Muscle of leg (tissue), 3 donors: ENCODE measurements at regions not wholly inside any gene's neighbourhood (a gene's known extent, or its start where the extent isn't known, plus 50 kb on each side); places are given as distances from the start of the nearest gene placed in this dataset.

Experiments
- DNase-seq: peaks from one replicate; pipeline ENCODE4 v3.0.0; 2013
- H3K27ac ChIP-seq: one replicate; pipeline ENCODE4 v1.5.1; 2013; ENCODE audit warnings: mild to moderate bottlenecking, low read length, control low read depth
- H3K27me3 ChIP-seq: one replicate; pipeline ENCODE4 v1.6.1; 2013; ENCODE audit warnings: low read length; ENCODE audit not compliant: control insufficient read depth, insufficient read depth
- H3K36me3 ChIP-seq: one replicate; pipeline ENCODE4 v1.6.1; 2013; ENCODE audit warnings: low read length; ENCODE audit not compliant: control insufficient read depth, insufficient read depth
- H3K4me1 ChIP-seq: one replicate; pipeline ENCODE4 v1.6.1; 2013; ENCODE audit warnings: low read length; ENCODE audit not compliant: control insufficient read depth, insufficient read depth
- H3K4me3 ChIP-seq: one replicate; pipeline ENCODE4 v1.5.1; 2013; ENCODE audit warnings: low read length, control low read depth
- H3K9me3 ChIP-seq: replicated peaks from 2 replicates; pipeline ENCODE4 v1.6.1; 2013; ENCODE audit warnings: low read depth, low read length; ENCODE audit not compliant: control insufficient read depth
- WGBS: methylation state at CpG from one replicate; pipeline ENCODE4 v1.1.5; 2013; ENCODE audit warnings: missing lambda C conversion rate; ENCODE audit not compliant: insufficient coverage; 5-methylcytosine and 5-hydroxymethylcytosine counted together

- no peaks in the 10 kb centered on the region for H3K27me3 ChIP-seq
- no peak overlapping the region for H3K4me3 ChIP-seq
- no peak for DNase-seq
- no CpG with 5 or more reads among the region's 3 CpGs for WGBS
- H3K4me1 ChIP-seq, result peaks cover 31% of the 10 kb centered on the region
- H3K9me3 ChIP-seq, result no peaks in the 10 kb centered on the region
- H3K36me3 ChIP-seq, result no peaks in the 10 kb centered on the region
- H3K27ac ChIP-seq, result no peak overlapping the region
Measured at GRCh38 chr1:39139723-39140360, 64.7 kb upstream of the MACF1 start.

GRCh38 chr1:39141925-39142324, 62.6 kb upstream of the MACF1 start:
- H3K27me3 ChIP-seq, result no peaks in the 10 kb centered on the region
- no CpG with 5 or more reads among the region's 1 CpG for WGBS
- H3K27ac ChIP-seq, result peak overlapping the region; percentile 76
- H3K9me3 ChIP-seq, result no peaks in the 10 kb centered on the region
- peak; percentile 75 for DNase-seq
- no peak overlapping the region for H3K4me3 ChIP-seq
- H3K36me3 ChIP-seq, result no peaks in the 10 kb centered on the region
- peaks cover 33% of the 10 kb centered on the region for H3K4me1 ChIP-seq

GRCh38 chr1:39142401-39143060, 62.0 kb upstream of the MACF1 start:
- 82% methylated on average over 3 of the region's 3 CpGs for WGBS
- no peak for DNase-seq
- Histone ChIP-seq H3K36me3 (no peaks in the 10 kb centered on the region), H3K9me3 (no peaks in the 10 kb centered on the region), H3K27ac (peak overlapping the region; percentile 76), H3K27me3 (no peaks in the 10 kb centered on the region), H3K4me1 (peaks cover 33% of the 10 kb centered on the region), H3K4me3 (no peak overlapping the region)

- no peak overlapping the region for H3K27ac ChIP-seq
- WGBS, result 92% methylated on average over 2 of the region's 3 CpGs
- H3K36me3 ChIP-seq, result no peaks in the 10 kb centered on the region
- no peaks in the 10 kb centered on the region for H3K9me3 ChIP-seq
- no peaks in the 10 kb centered on the region for H3K27me3 ChIP-seq
- H3K4me1 ChIP-seq, result peaks cover 33% of the 10 kb centered on the region
- no peak for DNase-seq
- no peak overlapping the region for H3K4me3 ChIP-seq
Measured at GRCh38 chr1:39144924-39145323, 59.6 kb upstream of the MACF1 start.

- 100% methylated on average over 2 of the region's 2 CpGs for WGBS
- no peaks in the 10 kb centered on the region for H3K36me3 ChIP-seq
- no peak for DNase-seq
Measured at GRCh38 chr1:39145331-39145965, 59.0 kb upstream of the MACF1 start.

GRCh38 chr1:39146681-39147080, 57.8 kb upstream of the MACF1 start:
- no peak overlapping the region for H3K4me3 ChIP-seq
- no peaks in the 10 kb centered on the region for H3K27me3 ChIP-seq
- no peaks in the 10 kb centered on the region for H3K9me3 ChIP-seq
- peaks cover 28% of the 10 kb centered on the region for H3K4me1 ChIP-seq
- no peaks in the 10 kb centered on the region for H3K36me3 ChIP-seq
- H3K27ac ChIP-seq, result no peak overlapping the region
- DNase-seq, result no peak

More at GRCh38 chr1:39145331-39145965, 59.0 kb upstream of the MACF1 start:
- Histone ChIP-seq H3K27ac (no peak overlapping the region), H3K4me3 (no peak overlapping the region), H3K9me3 (no peaks in the 10 kb centered on the region), H3K27me3 (no peaks in the 10 kb centered on the region), H3K4me1 (peaks cover 33% of the 10 kb centered on the region)

GRCh38 chr1:39147099-39148025, 57.1 kb upstream of the MACF1 start:
- 96% methylated on average over 2 of the region's 3 CpGs for WGBS
- no peaks in the 10 kb centered on the region for H3K27me3 ChIP-seq
- no peaks in the 10 kb centered on the region for H3K36me3 ChIP-seq
- no peak overlapping the region for H3K27ac ChIP-seq
- no peaks in the 10 kb centered on the region for H3K9me3 ChIP-seq
- H3K4me3 ChIP-seq, result no peak overlapping the region
- peaks cover 21% of the 10 kb centered on the region for H3K4me1 ChIP-seq
- no peak for DNase-seq

- Histone ChIP-seq H3K4me1 (peaks cover 19% of the 10 kb centered on the region), H3K27me3 (no peaks in the 10 kb centered on the region), H3K36me3 (no peaks in the 10 kb centered on the region), H3K27ac (no peak overlapping the region), H3K4me3 (no peak overlapping the region), H3K9me3 (no peaks in the 10 kb centered on the region)
- WGBS, result 70% methylated on average over 2 of the region's 4 CpGs
- no peak for DNase-seq
Measured at GRCh38 chr1:39148942-39149341, 55.6 kb upstream of the MACF1 start.

- Histone ChIP-seq H3K4me3 (no peak overlapping the region), H3K4me1 (peaks cover 22% of the 10 kb centered on the region), H3K27me3 (no peaks in the 10 kb centered on the region), H3K36me3 (no peaks in the 10 kb centered on the region), H3K27ac (no peak overlapping the region), H3K9me3 (no peaks in the 10 kb centered on the region)
- no CpG with 5 or more reads among the region's 4 CpGs for WGBS
- DNase-seq, result no peak
Measured at GRCh38 chr1:39149509-39149908, 55.0 kb upstream of the MACF1 start.

GRCh38 chr1:39150779-39151178, 53.7 kb upstream of the MACF1 start:
- H3K27ac ChIP-seq, result no peak overlapping the region
- H3K4me3 ChIP-seq, result no peak overlapping the region
- WGBS, result 60% methylated on average over 1 of the region's 2 CpGs
- H3K9me3 ChIP-seq, result no peaks in the 10 kb centered on the region
- peaks cover 20% of the 10 kb centered on the region for H3K4me1 ChIP-seq
- no peaks in the 10 kb centered on the region for H3K27me3 ChIP-seq
- no peaks in the 10 kb centered on the region for H3K36me3 ChIP-seq
- DNase-seq, result no peak
